Fibroblast of lung (primary cell): ENCODE measurements at regions not wholly inside any gene's neighbourhood (a gene's known extent, or its start where the extent isn't known, plus 50 kb on each side); places are given as distances from the start of the nearest gene placed in this dataset.

Experiments
- DNase-seq, 2 donors: peaks; one replicate each; pipeline versions ENCODE4 v3.0.0 to v3.0.0-alpha.2; 2010; ENCODE audit warnings: low read depth in 2 of 2
- H2AFZ ChIP-seq: 2 replicates; pipeline ENCODE4 v1.5.1; 2012; ENCODE audit warnings: low read length, control low read depth, inconsistent platforms
- H3K27ac ChIP-seq: 2 replicates; pipeline ENCODE4 v1.5.1; 2011; ENCODE audit warnings: low read length, control low read depth; ENCODE audit not compliant: insufficient read depth
- H3K27me3 ChIP-seq: 2 replicates; pipeline ENCODE4 v1.5.1; 2011; ENCODE audit warnings: mild to moderate bottlenecking, low read length; ENCODE audit not compliant: control insufficient read depth, insufficient read depth
- H3K36me3 ChIP-seq: 2 replicates; pipeline ENCODE4 v1.5.1; 2011; ENCODE audit warnings: low read length; ENCODE audit not compliant: control insufficient read depth, insufficient read depth
- H3K4me1 ChIP-seq: 2 replicates; pipeline ENCODE4 v1.5.1; 2011; ENCODE audit warnings: low read length; ENCODE audit not compliant: control insufficient read depth, insufficient read depth; ENCODE audit errors: extremely low read depth
- H3K4me2 ChIP-seq: 2 replicates; pipeline ENCODE4 v1.5.1; 2011; ENCODE audit warnings: low read length, control low read depth; ENCODE audit not compliant: insufficient read depth; ENCODE audit errors: extremely low read depth
- H3K4me3 ChIP-seq, 4 experiments: fragments of 200-600 bp in 1 of 4; sonication (generic) in 1 of 4; replicated peaks in 1 of 4; 2 replicates each; pipeline ENCODE4 v1.5.1; 2011 to 2016; ENCODE audit warnings: low read length in 4 of 4, low read depth in 3 of 4, mild to moderate bottlenecking in 3 of 4, control low read depth in 2 of 4, inconsistent platforms in 1 of 4, mixed read lengths in 1 of 4; ENCODE audit not compliant: insufficient read depth in 1 of 4; ENCODE audit errors: control extremely low read depth in 1 of 4
- H3K79me2 ChIP-seq: 2 replicates; pipeline ENCODE4 v1.5.1; 2012; ENCODE audit warnings: mild to moderate bottlenecking, low read length, inconsistent platforms; ENCODE audit not compliant: control insufficient read depth, insufficient read depth
- H3K9ac ChIP-seq: 2 replicates; pipeline ENCODE4 v1.5.1; 2011; ENCODE audit warnings: mild to moderate bottlenecking, low read length, control low read depth; ENCODE audit not compliant: insufficient read depth
- H3K9me3 ChIP-seq: 2 replicates; pipeline ENCODE4 v1.5.1; 2012; ENCODE audit warnings: low read depth, low read length; ENCODE audit not compliant: control insufficient read depth, insufficient read depth
- H4K20me1 ChIP-seq: 2 replicates; pipeline ENCODE4 v1.5.1; 2011; ENCODE audit warnings: low read length; ENCODE audit not compliant: control insufficient read depth, insufficient read depth; ENCODE audit errors: extremely low read depth
- CTCF ChIP-seq, 2 donors: IDR thresholded peaks in 1 of 2; conservative IDR thresholded peaks in 1 of 2; 1 replicate in 1 of 2; 2 replicates in 1 of 2; pipeline ENCODE4 v1.5.1; 2011 to 2012; ENCODE audit warnings: low read length in 2 of 2, control low read depth in 1 of 2, inconsistent platforms in 1 of 2, low read depth in 1 of 2, mild to moderate bottlenecking in 1 of 2
- EZH2 ChIP-seq: IDR thresholded peaks from 2 replicates; pipeline ENCODE4 v1.5.1; 2012; ENCODE audit warnings: low read length, control low read depth, mild to moderate bottlenecking; ENCODE audit errors: missing control alignments

- TF ChIP-seq EZH2 (no peak), CTCF (conservative IDR thresholded peaks at IDR 0.05 in 1 of 2, IDR thresholded peaks at IDR 0.05 in 1 of 2; ENCODE audit: low read depth in 1 of 2, low read length in 2 of 2) (no peak)
- DNase-seq, result peak in 1 of 2 donors; percentile 9
- H2AFZ ChIP-seq, result no peak overlapping the region
- H3K9me3 ChIP-seq, result no peaks in the 10 kb centered on the region
- no peaks in the 10 kb centered on the region for H3K79me2 ChIP-seq
- H3K4me2 ChIP-seq, result no peak overlapping the region
- H3K9ac ChIP-seq, result no peak overlapping the region
- H3K27ac ChIP-seq, result no peak overlapping the region
- H3K36me3 ChIP-seq, result no peaks in the 10 kb centered on the region
- H3K27me3 ChIP-seq, result no peaks in the 10 kb centered on the region
- no peak overlapping the region for H3K4me3 ChIP-seq
- H4K20me1 ChIP-seq, result no peaks in the 10 kb centered on the region
- peaks cover 18% of the 10 kb centered on the region for H3K4me1 ChIP-seq
Observed at GRCh38 chr5:111676926-111677415, 80.0 kb downstream of the NREP start.

DNA sequence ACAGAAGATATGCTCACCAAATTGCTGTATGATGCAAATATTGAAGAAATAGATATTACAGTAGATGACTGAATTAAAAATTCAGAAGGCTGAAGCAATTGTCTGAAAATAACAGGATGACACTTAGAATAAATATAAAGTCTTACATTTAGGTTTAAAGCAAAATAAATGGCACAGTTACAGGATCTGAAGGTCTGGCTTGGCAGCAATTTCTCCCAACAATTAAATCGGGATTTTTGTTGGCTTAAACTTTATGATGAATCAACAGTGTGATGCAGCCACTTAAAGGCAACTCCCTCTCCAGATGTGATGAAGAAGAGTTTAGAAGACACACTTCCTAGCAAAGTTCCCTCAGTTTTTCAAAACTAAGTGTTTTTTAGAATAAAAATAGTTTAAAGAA is 80.5 kb downstream of the NREP start:
- DNase-seq, result peak; percentile 64 to 67
- Histone ChIP-seq H3K9me3 (no peaks in the 10 kb centered on the region), H3K79me2 (no peaks in the 10 kb centered on the region), H3K4me3 (no peak overlapping the region), H3K27me3 (no peaks in the 10 kb centered on the region), H2AFZ (no peak overlapping the region), H3K36me3 (no peaks in the 10 kb centered on the region), H3K9ac (no peak overlapping the region), H3K27ac (no peak overlapping the region), H4K20me1 (no peaks in the 10 kb centered on the region), H3K4me2 (no peak overlapping the region), H3K4me1 (peaks cover 15% of the 10 kb centered on the region)
- TF ChIP-seq CTCF (conservative IDR thresholded peaks at IDR 0.05 in 1 of 2, IDR thresholded peaks at IDR 0.05 in 1 of 2; ENCODE audit: low read depth in 1 of 2, low read length in 2 of 2), result no peak
- no peak for TF ChIP-seq EZH2

DNA sequence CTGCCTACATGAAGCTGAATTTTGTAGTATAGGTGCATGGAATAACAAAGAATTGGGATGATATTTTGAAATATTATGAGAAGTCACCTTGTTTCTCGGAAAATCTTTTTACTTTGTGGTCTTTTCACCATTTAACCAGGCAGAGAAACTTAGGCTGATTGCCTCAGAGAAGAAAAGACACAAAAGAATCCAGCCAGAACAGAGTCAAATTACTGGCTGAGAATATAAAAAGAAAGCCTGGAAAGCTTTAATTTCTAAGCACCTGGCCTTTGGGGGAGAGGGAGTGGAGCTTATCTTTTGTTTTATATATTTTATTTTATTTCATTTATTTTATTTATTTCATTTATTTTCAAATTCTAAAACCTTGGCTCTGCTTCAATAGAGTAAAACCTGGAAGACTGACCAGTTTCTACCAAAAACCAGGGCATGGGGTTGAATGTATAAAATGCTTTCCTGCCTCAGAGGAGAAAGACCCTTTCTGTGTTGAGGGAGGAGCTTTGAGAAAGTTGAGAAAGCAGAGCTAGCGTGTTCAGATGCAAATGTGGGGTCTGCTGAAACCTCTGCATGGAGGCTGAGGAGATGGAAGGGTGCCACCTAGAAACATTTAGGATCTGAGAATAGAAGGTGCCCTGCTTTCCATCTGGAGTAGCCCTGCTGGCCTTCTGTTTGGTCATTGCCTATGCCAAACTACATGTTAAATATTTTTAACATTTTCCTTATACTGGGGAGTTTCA is 81.6 kb downstream of the NREP start:
- H3K4me3 ChIP-seq, result no peak overlapping the region
- H3K4me1 ChIP-seq, result peaks cover 8% of the 10 kb centered on the region
- H4K20me1 ChIP-seq, result no peaks in the 10 kb centered on the region
- no peaks in the 10 kb centered on the region for H3K27me3 ChIP-seq
- DNase-seq, result no peak
- no peak for TF ChIP-seq CTCF (conservative IDR thresholded peaks at IDR 0.05 in 1 of 2, IDR thresholded peaks at IDR 0.05 in 1 of 2; ENCODE audit: low read depth in 1 of 2, low read length in 2 of 2)
- TF ChIP-seq EZH2, result no peak
- H3K9ac ChIP-seq, result no peak overlapping the region
- H3K36me3 ChIP-seq, result no peaks in the 10 kb centered on the region
- no peaks in the 10 kb centered on the region for H3K79me2 ChIP-seq
- no peak overlapping the region for H3K27ac ChIP-seq
- H2AFZ ChIP-seq, result no peak overlapping the region
- H3K4me2 ChIP-seq, result no peak overlapping the region
- no peaks in the 10 kb centered on the region for H3K9me3 ChIP-seq
